Activated T-helper 1 cell treated with anti-CD3 and anti-CD28 coated beads, Interleukin-2, amount 50 U/mL, for 16 hours (primary cell): ENCODE measurements at regions not wholly inside any gene's neighbourhood (a gene's known extent, or its start where the extent isn't known, plus 50 kb on each side); places are given as distances from the start of the nearest gene placed in this dataset.
"Not testable (repeated sequence)": the region's sequence is repeated elsewhere in the genome, so short reads cannot be mapped to it uniquely, and the experiment has no call there.

Experiments
- DNase-seq, 2 donors: peaks; one replicate each; pipeline ENCODE4 v3.0.0-alpha.2; 2020; ENCODE audit warnings: low read depth in 1 of 2, low spot score in 1 of 2

DNA sequence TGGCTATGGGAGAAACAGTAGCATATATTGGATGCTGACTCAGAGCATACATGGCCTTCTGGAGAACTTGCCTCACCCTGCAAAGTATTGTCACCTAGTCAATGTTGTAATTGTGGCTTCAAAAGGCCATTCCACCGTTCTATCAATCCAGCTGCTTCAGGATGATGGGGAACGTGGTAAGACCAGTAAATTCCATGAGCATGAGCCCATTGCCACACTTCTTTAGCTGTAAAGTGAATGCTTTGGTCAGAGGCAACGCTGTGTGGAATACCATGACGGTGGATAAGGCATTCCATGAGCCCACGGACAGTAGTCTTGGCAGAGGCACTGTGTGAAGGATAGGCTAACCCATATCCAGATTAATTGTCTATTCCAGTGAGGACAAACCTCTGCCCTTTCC is 1300.1 kb upstream of the ACVR2A start:
- no peak for DNase-seq

DNA sequence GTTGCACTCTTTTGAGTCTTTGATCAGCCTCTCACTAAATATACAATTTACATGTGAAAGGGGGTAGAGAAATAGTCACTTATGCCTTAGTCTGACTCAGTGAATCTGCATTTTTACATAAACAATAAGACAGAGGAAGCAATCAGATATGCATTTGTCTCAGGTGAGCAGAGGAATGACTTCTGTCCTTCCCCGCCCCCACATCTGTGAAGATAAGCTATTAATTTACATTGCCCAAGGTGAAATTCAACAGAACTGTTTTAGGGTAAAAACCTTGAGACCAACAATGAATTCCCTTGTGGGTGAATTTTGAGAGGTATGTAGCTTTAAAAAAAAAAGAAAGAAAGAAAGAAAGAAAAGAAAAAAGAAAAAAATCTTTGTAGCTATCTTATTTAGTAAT is 1302.9 kb upstream of the ACVR2A start:
- no peak for DNase-seq

DNA sequence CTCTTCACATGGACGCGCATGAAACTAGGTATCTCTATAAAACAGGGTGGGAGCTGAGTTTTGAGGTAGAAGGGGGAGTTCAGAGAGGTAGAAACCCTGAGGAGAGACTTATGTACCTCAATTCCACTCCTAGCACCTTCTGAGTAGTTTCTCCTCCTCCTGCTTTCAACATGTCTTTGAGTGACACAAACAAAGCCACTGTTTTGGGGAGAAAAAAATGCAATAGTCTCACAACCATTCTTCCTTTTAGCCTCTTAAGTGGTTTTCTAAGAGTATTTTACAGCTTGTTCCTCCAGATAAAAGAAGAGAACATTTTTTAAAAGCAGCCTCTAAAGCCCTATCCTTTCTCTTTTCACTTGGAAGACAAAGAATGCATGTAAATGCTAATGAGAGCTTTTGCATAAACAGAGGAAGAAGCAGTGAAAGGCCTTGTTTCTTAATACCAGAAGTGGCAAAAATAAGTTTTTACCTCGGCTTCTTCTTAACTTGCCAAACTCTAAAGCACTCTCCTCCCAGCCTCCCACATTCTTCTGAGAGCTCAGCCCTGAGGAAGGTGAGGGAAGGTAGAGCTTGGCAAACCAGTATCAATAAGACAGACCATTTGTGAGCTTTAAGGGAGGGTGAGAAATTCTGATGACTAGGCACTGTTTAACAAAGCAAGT is 1304.4 kb upstream of the ACVR2A start:
- no peak for DNase-seq

DNA sequence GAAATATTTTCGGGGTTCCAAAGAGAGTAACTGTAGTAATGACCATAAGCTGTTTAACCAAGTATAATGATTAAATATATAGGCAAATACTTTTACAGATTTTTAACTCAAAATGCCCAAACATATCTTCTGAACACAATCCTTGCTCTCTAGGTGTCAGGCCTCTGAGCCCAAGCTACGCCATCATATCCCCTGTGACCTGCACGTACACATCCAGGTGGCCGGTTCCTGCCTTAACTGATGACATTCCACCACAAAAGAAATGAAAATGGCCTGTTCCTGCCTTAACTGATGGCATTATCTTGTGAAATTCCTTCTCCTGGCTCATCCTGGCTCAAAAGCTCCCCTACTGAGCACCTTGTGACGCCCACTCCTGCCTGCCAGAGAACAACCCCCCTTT is 1305.1 kb upstream of the ACVR2A start:
- not testable (repeated sequence) for DNase-seq

DNA sequence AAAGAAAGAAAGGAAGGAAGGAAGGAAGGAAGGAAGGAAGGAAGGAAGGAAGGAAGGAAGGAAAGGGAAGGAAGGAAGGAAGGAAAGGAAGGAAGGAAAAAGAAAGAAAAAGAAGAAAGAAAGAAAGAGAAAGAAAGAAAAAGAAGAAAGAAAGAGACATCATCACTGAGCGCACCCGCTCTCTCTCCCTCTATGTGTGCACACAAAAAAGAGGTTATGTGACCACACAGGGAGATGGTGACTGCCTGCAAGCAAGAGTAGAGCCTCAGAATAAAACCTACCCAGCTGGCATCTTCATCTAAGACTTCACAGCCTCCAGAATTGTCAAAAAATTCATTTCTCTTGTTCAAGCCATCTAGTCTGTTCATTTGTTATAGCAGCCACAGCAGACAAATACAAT is 1307.4 kb upstream of the ACVR2A start:
- DNase-seq = no peak

DNA sequence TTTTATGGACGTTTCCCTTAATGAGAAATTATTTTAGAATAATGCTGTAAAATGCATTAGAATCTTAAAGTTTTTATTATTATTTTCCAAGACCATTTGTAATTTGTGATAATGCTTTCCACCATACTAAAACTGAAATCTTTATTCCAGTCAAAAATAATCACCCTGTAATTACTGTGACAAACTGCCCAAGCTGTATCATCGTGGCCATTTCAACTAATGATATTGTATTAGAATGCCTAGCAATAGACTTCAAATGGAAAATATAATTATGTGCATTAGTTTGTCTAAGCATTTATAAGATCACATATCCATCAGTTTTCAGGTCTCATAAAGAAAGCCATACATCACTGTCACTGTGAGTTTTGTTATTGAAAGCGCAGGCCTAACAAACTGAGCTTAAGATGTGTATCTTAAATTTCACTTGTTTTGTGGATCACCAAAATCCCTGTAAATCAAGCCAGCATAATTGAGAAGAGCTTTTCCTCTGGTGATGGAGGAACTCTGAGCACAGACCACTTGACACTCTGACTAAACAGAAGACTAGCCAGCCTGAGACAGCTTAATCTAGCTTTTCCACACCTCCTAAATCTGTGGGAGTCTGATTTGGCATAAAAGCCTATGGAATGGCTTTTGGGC is 1312.2 kb upstream of the ACVR2A start:
- DNase-seq = no peak

DNA sequence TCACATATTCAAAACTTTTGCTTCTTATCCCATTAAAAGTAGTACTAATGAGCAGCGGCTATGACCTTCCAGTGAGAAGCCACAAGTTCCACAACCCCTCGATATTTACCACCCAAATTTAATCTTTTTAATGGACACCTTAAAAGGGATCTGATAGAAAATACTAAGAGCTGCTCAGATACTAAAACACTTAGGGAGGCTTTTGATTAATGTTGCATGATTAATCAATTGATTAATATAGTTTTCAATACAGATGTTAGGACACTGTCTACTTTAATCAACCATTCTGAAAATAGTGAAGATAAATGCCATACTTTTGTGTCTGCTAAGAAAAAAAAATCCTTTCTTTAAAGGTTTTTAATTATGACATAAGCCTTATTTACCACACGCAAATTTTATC is 1312.8 kb upstream of the ACVR2A start:
- DNase-seq = no peak

DNA sequence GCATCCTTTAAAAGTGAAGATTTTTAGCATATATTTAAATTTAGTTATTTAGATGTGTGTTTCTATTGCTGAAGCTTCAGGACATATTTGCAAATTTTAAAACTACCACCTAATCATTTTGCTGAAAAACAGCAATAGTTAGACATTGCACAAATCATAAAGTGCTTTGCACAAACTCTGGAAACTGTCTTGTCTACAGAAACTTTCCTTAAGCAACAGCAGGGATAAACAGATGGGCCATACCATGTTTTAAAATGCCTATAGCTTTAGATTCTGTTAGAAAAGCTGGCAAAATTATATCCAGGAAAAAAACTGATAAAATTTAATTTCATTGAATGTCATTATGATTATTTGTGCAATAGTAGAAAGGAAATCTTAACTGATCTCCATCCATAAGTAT is 1313.9 kb upstream of the ACVR2A start:
- DNase-seq = no peak

DNA sequence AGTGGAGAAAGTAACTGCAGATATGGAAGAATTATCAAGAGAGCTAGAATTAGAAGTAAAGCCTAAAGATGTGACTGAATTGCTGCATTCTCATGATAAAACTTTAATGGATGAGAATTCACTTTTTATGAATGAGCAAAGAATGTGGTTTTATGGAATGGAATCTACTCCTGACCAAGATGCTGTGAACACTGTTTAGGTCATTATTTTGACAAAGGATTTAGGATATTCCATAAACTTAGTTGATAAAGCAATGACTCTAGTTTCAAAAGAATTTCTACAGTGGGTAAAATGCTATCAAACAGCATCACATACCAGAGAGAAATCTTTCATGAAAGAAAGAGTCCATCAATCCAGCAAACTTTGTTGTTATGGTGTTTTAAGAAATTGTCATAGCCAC is 1317.7 kb upstream of the ACVR2A start:
- DNase-seq = no peak

DNA sequence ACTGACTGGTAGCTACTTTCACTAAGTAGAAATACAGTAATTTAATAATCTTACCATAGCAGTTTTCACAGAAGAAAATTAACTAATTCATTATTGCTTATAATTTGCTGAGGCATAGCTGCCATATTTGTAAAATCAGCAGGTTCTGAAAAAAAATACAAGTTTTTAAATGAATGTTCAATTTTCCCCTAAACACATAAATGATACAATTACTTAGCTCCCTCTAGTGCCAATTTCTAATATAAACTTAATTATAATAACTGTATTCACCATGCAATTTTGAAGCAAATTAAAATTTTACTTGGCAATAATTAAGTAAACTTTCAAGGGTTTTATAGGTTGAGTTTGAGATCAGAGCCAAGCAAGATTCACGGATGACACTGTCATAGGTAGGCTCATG is 1321.6 kb upstream of the ACVR2A start:
- no peak for DNase-seq

DNA sequence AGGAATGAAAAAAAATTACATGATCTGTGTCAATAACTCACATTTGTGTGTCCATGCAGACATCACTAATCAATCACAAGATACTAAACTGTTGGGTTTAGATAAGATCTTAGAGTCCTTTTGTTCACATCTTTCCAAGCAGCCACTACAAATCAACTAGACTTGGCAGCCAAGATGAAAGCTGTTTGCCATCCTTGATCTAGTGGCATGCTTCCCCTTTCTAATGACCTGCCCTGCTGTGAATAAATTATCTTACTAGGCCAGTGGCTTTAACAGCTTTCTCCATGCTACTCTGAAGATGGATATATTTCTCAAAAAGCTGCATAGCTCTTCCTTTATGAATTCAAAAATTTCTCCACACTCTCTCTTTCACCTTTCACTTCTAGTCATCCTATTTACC is 1338.0 kb upstream of the ACVR2A start:
- no peak for DNase-seq

DNA sequence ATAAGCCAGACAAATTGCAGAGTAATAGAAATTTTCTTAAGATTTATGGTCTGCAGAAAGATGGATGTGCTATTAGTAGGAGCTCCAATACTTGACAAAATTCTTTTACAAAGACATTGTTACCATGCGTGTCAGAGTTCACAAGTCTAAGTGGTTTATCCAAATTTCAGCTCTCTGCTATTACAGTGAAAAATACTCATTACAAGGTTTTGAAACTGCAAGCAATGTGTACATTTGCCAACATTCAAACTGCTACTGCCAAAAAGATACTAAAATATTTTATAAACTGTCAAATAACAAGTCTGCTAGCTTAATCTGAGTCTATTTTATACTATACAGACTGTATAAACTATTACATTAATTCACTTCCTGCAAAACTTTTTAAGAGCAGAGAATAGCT is 1341.5 kb upstream of the ACVR2A start:
- no peak for DNase-seq

DNA sequence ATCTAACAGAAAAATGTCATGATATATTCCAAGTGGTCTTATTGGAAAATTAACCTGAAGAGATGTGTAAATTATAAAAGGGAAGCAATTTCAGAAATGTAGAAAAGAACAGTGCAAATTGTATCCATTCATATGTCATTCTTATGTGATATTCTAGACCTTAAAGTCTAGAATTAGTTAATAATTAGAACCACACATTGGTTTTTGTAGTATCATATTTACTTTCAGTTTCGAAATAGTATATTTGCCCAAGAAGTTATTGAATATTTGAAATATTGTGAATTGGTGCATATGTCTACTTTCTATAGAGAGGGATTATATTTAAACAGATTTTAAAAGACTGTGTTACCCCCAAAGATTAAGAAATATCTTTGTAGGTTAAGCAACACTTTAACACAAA is 1348.6 kb upstream of the ACVR2A start:
- DNase-seq = no peak

DNA sequence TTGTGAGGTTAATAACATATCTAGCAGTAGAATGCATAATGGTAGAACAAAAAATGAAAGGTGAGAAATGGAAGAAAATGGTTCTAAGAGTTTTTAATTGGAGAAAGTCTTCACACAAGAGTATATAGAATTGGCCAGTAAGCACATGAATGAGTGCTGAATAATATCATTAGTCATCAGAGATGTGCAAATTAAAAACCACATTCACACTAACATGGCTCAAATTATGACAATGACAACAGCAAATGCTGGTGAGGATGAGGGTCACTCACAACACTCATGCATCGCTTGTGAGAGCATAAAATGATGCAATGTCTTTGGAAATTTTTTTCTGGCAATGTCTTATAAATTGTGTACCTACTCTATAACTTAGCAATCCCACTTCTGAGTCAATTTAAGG is 1355.4 kb upstream of the ACVR2A start:
- DNase-seq = no peak

DNA sequence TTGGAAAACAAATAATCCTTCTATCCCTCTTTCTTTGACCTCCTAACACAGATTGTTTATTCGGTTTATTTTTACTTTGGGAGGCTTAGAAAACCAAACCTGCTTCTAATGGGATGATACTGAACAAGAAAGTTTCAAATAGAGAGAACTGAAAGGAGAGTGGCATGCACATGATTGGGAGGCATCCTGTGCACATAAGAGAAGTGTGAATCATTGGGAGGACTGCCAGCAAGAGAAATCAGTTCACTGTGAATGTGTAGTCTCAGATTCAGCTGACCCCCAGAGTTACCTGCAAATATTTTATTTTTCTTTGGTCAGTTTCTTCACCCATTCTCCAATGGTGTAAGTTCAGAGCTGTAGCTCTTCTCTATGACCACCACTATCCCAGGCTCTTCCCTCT is 1363.2 kb upstream of the ACVR2A start:
- no peak for DNase-seq

DNA sequence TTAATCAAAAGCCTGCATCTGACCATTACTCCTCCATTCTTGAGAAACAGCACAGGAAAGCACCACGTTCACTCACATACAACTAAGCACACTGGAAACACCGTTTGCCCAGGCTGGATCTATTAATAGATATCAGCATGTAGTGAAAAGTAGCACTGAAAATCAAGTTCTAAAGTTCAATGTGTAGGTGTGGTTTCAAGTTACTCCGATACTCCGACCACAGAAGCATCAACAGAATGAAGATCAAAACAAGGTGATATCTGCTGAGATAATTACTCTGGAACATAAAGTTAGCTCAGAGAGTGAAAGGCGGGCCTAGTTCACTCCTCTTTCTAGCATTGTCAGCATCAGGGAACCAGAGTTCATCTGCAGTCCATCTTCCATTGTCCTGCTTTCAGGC is 1367.4 kb upstream of the ACVR2A start:
- no peak for DNase-seq

DNA sequence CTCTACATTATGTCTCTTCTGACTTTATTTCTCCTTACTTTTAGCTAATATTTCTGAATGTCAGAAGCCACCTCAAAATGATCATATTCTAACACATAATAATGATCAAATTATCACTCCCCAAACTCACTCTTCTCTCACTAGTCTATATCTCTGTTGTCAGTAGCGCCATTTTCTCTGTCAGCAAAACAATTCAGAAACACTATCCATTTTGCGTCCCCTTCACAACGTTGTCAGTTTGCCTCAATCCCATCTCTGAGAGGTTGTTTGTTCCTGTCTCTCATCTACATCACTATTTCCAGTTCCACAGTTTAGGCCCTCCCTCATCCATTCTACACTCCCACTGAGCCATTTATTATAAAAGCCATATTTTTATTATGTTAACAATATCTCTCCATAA is 1376.3 kb upstream of the ACVR2A start:
- DNase-seq = no peak

DNA sequence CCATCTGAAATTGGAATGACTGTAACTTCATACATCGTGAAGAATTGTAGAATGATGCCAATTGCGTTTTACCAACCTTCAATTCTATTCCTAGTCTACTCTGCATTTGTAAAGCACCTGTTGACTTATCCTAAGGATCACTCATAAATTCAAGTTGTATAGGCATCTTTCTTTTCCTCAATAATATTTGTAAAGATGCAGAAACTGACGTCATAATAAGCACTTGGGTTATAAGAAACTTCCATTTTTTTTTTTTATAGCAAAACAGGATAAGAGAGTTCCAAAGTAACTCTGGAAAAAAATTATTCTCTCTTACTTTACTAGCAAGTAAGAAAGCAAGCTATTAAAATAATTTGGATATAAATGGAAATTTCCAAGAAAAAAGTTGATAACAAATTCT is 1377.4 kb upstream of the ACVR2A start:
- DNase-seq = no peak

DNA sequence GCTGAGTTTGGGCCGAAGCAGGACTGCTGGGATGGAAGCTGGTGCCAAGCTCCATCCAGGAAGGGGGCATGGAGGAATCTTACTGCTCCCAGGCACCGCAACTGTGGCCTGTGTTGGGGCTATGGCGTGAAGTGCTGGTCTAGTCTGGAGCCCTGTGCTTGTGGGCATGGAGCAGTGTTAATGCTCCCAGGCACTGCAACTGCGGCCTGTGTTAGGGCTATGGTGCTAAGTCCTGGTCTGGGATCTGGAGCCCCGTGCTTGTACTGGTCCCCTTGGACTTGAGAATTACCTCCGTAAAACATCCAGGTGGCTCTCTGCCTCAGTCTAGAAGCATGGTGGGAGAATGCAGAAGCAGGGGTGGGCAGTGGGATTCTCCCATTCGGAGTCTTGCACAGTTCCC is 1379.4 kb upstream of the ACVR2A start:
- no peak for DNase-seq

DNA sequence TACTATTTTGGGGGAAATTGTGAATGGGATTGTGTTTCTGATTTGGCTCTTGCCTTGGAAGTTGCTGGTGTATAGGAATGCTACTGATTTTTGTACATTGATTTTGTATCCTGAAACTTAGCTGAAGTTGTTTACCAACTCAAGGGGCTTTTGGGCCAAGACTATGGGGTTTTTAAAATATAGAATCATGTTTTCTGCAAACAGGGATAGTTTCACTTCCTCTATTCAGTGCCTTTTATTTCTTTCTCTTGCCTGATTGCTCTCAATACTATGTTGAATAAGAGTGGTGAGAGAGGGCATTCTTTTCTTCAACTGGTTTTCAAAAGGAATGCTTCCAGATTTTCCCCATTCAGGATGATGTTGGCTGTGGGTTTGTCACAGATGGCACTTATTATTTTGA is 1383.8 kb upstream of the ACVR2A start:
- no peak for DNase-seq

DNA sequence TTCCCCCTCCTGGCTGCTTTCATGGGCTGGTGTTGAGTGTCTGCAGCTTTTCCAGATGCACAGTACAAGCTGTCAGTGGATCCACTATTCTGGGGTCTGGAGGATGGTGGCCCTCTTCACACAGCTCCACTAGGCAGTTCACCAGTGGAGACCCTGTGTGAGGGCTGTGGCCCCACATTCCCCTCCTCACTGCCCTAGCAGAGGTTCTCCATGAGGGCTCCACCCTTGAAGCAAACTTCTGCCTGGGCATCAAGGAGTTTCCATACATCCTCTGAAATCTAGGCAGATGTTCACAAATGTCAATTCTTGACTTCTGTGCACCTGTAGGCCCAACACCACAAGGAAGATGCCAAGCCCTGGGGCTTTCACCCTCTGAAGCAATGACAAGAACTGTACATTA is 1386.2 kb upstream of the ACVR2A start:
- no peak for DNase-seq

DNA sequence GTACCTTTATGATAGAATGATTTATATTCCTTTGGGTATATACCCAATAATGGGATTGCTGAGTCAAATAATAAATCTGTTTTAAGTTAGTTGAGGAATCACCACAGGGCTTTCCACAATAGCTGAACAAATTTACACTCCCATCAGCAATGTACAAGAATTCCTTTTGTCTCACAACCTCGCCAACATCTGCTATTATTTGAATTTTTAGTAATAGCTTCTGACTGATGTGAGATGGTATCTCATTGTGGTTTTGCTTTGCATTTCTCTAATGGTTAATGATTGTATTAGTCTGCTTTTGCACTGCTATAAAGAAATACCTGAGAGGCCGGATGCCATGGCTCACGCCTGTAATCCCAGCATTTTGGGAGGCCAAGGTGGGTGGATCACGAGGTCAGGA is 1387.6 kb upstream of the ACVR2A start:
- DNase-seq = no peak

DNA sequence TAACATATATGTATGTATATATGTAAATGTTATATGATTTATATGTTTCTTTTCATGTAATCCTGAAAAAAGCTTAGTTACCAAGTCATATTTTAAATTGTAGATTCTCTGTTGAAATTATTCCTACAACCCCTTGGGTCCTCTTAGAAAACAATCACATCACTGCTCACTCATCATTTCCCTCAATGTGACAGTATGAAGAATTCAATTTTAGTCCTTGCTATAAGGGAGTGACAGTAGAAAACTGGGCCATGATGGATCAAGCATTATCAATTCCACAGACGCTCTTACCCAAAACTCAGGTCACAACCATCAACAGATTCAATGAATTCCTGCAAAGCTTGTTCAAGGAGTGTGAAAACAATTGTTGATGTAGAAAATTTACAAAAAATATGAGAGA is 1389.5 kb upstream of the ACVR2A start:
- no peak for DNase-seq
